Bronchial epithelial cell (primary cell): ENCODE measurements at regions not wholly inside any gene's neighbourhood (a gene's known extent, or its start where the extent isn't known, plus 50 kb on each side); places are given as distances from the start of the nearest gene placed in this dataset.
"Not testable (repeated sequence)": the region's sequence is repeated elsewhere in the genome, so short reads cannot be mapped to it uniquely, and the experiment has no call there.

Experiments used
- DNase-seq: peaks from one replicate; pipeline ENCODE4 v3.0.0-alpha.2; 2010; ENCODE audit warnings: low read depth
- FAIRE-seq: peaks from 2 replicates; lab custom pipeline; 2011; peaks lifted over from hg19 to GRCh38; lab: Jason Lieb, UNC
- H3K27me3 ChIP-seq: 2 replicates; pipeline ENCODE4 v1.5.1; 2011; ENCODE audit warnings: low read length; ENCODE audit not compliant: control insufficient read depth, insufficient read depth
- H3K36me3 ChIP-seq: 2 replicates; pipeline ENCODE4 v1.5.1; 2011; ENCODE audit warnings: low read length; ENCODE audit not compliant: control insufficient read depth, insufficient read depth
- H3K4me3 ChIP-seq: 2 replicates; pipeline ENCODE4 v1.5.1; 2011; ENCODE audit warnings: mild to moderate bottlenecking, low read depth, low read length, control low read depth
- CTCF ChIP-seq: IDR thresholded peaks from 2 replicates; pipeline ENCODE4 v1.5.1; 2011; ENCODE audit warnings: mild to moderate bottlenecking, moderate library complexity, low read length, control low read depth, inconsistent platforms; ENCODE audit not compliant: insufficient read depth, severe bottlenecking

GRCh38 chr1:163477276-163477830 lies 155.6 kb downstream of the NUF2 start:
- no peaks in the 10 kb centered on the region for H3K27me3 ChIP-seq
- TF ChIP-seq CTCF: no peak
- no peaks in the 10 kb centered on the region for H3K36me3 ChIP-seq
- no peak overlapping the region for H3K4me3 ChIP-seq
- DNase-seq (no peak), FAIRE-seq (no peak)

GRCh38 chr1:163498391-163499330 lies 176.9 kb downstream of the NUF2 start:
- FAIRE-seq, DNase-seq, H3K27me3 ChIP-seq, H3K36me3 ChIP-seq, H3K4me3 ChIP-seq: not testable (repeated sequence)

GRCh38 chr1:163504331-163504978 lies 182.7 kb downstream of the NUF2 start:
- no peak for TF ChIP-seq CTCF
- no peak for FAIRE-seq
- H3K36me3 ChIP-seq: no peaks in the 10 kb centered on the region
- H3K27me3 ChIP-seq: no peaks in the 10 kb centered on the region
- H3K4me3 ChIP-seq: no peak overlapping the region
- DNase-seq: no peak

GRCh38 chr1:163509114-163509513 lies 187.4 kb downstream of the NUF2 start:
- Histone ChIP-seq H3K27me3 (no peaks in the 10 kb centered on the region), H3K4me3 (no peak overlapping the region), H3K36me3 (no peaks in the 10 kb centered on the region)
- DNase-seq (no peak), FAIRE-seq (no peak)
- no peak for TF ChIP-seq CTCF

- no peak for FAIRE-seq
- no peaks in the 10 kb centered on the region for H3K27me3 ChIP-seq
Observed at GRCh38 chr1:163512349-163512989, 190.7 kb downstream of the NUF2 start.

More at GRCh38 chr1:163512349-163512989, 190.7 kb downstream of the NUF2 start:
- DNase-seq: no peak
- Histone ChIP-seq H3K4me3 (no peak overlapping the region), H3K36me3 (no peaks in the 10 kb centered on the region)
- TF ChIP-seq CTCF: no peak
